GM18507 (cell line): ENCODE measurements at regions not wholly inside any gene's neighbourhood (a gene's known extent, or its start where the extent isn't known, plus 50 kb on each side); places are given as distances from the start of the nearest gene placed in this dataset.
"Not testable (repeated sequence)": the region's sequence is repeated elsewhere in the genome, so short reads cannot be mapped to it uniquely, and the experiment has no call there.

ENCODE experiments used
- DNase-seq: peaks from one replicate; pipeline ENCODE4 v3.0.0; 2011; ENCODE audit warnings: low read depth; ENCODE audit not compliant: insufficient read length; ENCODE audit errors: extremely low spot score
- FAIRE-seq: peaks from 2 replicates; lab custom pipeline; 2011; peaks lifted over from hg19 to GRCh38; lab: Jason Lieb, UNC

DNA sequence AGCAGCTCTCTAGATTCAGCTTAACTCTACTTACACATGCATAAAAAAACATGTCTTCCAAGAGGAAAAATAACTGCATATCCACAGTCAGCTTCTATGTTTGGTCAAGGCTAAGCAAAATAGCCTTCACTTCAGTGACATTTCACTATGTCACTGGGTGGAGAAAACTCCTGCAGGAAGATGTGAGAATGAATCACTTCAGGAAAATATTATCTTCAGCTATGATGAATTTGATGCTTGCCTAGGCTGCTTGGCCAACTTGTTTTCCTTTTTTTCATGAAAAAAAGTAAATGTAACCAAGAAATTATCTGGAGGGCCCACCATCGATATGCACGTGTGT lies 143.0 kb upstream of the ZNF608 start:
- FAIRE-seq (no peak), DNase-seq (no peak)

DNA sequence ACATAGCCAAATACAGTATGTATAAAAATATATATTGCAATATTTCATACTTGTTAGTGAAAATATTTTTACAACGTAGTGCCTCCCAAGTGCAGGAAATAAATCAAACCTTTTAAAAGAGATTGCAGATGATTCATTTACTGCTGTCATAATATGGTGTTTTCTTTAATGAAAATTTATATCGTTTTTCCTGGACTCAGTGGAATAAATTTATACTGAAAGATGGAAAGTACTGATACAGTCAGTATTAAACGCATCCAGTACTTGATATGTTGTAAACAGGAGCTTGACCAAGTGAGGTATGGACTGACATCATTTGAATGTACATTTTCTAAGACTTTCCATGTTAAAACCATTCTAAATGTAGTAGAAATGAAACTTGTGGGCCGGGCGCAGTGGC lies 143.4 kb upstream of the ZNF608 start:
- no peak for DNase-seq
- no peak for FAIRE-seq

DNA sequence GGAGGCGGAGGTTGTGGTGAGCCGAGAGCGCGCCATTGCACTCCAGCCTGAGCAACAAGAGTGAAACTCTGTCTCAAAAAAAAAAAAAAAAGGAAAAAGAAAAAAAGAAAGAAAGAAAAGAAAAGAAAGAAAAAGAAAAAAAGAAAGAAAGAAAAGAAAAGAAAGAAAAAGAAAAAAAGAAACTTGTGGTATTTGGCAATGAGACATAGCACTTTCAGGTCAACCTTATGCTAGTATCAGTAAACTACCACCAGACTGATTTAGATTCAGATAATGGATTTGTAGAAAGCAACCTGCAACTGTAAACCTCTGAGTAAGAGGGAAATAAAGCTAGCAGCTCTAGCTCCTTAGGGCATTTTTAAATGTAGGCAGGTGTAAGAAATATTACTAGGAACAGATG lies 144.0 kb upstream of the ZNF608 start:
- not testable (repeated sequence) for DNase-seq, FAIRE-seq

DNA sequence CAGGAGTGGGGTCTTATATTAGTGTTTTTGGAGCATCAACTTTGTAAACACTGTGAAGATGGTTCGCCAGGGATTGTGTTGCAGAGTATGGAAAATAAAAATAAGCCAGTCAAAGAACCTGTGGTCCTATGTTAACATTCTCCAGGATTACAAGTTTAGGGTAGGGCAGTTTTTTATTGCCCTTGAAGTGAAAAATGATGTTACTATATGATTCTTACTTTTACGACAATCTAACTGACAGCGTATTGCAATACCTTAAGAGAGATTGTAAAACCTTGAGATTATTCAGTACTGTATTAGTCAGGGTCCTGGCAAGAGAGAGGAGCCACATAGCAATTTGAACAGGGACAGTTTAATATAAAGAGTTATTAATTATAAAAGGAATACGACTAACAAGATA lies 144.7 kb upstream of the ZNF608 start:
- no peak for FAIRE-seq
- no peak for DNase-seq

DNA sequence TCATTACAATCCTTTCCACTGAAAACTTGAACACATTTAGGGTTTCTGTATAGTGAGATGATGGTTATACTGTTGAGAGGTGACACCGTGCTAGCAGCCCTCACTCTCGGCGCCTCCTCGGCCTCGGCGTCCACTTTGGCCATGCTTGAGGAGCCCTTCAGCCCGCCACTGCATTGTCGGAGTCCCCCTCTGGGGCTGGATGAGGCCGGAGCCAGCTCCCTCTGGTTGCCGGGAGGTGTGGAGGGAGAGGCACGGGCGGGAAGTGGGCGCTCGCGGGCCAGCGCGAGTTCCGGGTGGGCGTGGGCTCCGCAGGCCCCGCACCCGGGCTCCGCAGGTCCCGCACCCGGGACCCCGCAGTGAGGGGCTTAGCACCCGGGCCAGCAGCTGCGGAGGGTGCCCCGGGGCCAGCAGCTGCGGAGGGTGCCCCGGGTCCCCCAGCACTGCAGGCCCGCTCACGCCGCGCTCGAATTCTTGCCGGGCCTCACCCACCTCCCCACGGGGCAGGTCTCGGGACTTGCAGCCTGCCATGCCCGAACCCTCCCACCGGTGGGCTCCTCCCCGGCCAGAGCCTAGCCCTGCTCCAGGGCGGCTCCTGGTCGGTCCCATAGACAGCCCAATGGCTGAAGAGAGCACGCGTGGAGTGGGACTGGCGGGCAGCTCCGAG lies 145.9 kb upstream of the ZNF608 start:
- FAIRE-seq (no peak), DNase-seq (no peak)

DNA sequence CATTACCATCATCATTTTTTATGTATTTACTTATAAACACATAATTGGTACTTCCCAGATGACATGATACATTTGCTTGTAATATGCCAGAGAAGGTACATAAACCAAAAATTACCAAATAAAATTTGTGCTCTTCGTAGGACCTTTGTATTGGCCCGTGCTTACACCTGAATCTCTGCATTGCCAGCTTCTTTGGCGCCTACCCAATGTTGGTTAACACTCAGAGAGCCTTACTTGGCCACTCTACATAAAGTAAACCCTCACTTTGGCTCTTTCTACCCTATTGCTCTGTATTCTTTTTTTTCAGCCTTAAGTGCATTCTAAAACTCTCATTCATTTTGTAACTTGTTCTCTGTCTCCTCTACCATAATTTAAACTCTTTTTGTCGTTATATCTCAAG lies 148.1 kb upstream of the ZNF608 start:
- DNase-seq = no peak
- FAIRE-seq = no peak

DNA sequence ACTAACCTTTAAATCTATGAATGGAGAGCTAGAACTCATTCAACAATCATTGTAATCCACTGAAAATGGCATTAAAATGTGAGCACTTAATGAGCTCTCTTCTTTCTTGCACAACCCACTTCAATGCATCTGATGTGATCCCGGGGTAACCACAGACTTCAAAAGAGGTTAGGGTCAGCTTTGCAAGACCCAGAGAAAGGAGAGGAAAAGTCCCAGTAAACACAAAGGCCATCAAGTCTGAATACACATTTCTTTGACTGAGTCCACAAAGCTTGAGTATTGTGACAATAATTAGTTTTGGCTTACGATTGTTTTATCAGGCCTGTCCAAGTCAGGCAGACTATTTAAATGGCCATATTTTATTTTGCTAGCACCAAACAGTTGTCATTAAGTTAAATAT lies 148.8 kb upstream of the ZNF608 start:
- no peak for FAIRE-seq
- no peak for DNase-seq

DNA sequence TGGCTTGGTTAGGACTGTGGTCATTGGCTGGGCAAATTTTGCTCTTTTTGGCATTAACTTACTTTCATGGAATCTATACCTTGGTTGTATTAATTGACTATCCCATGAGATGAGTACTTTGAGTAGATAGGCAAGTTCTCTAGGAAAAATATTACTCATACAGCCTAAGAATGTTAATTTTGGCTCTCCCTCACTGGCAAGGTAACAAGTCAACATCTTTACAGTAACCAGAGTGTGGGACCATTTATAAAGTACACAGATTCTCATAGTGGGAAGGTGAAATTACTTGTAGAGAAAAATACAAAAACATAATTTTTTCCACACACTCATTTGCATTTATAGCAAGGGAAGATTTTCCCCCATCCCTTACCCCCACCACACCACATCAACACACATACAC lies 154.6 kb upstream of the ZNF608 start:
- DNase-seq = no peak
- peak; percentile 46 for FAIRE-seq

DNA sequence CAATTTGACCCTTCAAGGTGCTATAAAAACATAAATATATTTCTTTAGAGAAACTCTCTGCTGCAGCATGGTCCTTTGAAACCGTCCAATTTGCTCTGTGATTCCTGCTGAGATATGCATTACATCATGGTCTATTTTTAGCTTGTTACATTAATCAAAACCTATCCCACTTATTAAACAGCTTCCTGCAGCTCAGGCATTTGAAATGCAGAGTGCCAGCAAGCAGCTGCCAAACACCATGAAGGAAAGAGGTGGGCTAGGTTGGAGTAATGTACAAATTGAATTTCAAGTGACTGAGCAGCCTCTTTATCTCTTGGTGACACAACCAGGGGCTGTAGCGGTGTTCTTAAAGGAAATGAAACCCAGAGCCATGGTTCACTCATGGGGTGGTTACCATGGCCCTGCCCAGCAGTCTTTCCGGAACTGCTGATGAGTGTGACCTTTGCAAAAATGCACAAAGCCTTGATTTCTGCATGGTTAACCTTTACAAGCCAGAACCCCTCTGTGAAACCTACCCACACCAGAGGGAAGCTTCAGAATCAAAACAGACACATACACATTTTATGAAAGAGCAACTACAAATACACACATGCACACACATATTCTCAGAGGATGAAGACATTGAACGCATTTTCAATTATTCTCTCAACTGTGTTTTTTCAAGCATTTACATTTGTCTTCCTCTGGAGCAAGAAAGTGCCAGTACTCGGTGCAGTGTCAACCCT lies 155.8 kb upstream of the ZNF608 start:
- no peak for DNase-seq
- FAIRE-seq = peak; percentile 99

DNA sequence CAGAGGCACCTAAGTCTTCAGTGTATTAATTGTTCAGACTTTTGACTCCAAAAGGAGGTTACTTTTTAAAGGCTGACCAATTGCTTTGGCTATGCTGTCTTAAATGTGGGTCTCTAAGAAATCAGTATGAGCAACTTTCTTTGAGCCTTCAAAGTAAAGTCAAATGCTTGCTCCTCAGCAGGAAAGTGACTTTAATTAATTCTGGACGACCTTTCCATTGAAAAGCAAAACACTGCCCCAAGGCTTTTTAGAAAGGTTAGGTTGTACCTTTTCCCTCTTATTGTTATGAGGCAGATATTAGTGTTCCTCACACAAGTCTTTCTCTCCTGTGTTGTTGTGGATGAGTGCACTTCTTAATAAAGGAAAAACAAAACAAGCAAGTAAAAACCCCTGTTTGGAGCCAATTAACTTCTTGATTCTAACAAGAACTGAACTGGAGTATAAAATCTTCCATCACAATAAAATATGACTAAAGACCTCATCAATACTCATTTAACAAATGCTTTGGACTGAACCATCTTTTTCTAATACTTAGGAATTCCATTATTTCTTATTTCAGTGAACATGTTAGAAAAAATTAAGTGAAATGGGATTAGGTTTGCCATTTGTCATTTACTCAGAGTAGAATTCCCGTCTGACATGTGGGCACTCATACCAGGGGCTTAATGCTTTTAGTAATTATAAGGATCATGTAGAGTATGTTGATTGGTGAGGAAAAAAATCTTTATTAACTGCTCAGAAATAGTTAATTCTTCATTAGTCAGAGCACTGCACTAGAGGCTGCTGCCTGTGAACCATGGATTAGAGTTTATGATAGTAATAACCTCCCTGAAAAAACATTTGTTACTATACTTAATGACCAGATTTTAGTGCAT lies 159.1 kb upstream of the ZNF608 start:
- DNase-seq = no peak
- FAIRE-seq = no peak

DNA sequence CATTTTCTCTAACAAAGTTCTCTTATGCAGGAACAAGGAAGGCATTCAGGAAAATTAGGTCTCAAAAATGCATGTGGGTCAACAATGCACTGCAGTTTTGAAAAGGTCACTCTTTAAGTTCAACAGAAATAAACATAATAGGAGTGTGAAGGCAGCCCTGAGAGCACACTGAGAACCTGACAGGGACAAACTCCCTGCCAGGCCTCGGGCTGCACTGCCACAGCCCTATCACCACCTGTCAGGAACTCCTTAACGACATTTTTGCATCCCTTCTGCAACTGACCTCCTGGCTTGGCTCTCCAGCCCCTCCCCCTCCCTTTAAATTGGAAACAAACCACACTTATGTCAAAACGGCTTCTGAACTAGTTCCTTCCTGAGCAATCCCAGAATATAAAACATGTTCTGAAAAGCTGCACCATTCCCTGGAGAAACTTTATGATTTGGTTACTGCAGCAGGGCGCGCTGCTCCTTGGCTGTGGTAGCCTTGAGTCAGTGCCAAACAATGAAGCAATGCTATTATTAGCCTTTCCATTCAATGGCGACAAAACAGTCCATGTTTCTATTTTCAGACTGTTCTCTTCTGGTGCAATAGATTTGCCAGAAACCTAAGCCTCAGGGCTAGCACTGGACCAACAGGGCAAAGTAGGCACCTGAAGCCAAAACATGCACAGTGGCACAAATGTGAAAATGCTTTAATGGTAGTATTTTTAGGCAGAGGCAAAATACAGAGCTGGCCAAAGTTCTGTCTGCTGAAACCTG lies 160.1 kb upstream of the ZNF608 start:
- FAIRE-seq (no peak), DNase-seq (no peak)

DNA sequence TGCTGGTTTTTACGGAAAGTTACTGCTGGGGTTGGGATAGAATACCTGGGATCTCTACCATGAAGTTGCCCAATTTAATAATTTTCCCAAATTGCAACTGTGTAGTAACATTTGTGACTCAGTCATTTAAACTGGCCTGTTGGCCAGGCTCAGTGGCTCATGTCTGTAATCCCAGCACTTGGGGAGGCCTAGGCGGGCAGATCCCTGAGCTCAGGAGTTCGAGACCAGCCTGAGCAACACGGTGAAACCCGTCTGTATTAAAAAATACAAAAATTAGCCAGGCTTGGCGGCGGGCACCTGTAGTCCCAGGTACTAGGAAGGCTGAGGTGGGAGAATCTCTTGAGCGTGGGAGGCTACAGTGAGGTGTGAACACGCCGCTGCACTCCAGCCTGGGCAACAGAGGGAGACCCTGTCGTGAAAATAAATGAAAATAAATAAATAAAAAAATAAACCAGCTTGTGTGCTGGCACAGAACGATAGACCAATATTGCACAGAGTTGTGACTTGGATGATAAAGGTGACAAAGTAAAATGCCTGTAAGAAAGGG lies 160.7 kb upstream of the ZNF608 start:
- DNase-seq = no peak
- FAIRE-seq = no peak

DNA sequence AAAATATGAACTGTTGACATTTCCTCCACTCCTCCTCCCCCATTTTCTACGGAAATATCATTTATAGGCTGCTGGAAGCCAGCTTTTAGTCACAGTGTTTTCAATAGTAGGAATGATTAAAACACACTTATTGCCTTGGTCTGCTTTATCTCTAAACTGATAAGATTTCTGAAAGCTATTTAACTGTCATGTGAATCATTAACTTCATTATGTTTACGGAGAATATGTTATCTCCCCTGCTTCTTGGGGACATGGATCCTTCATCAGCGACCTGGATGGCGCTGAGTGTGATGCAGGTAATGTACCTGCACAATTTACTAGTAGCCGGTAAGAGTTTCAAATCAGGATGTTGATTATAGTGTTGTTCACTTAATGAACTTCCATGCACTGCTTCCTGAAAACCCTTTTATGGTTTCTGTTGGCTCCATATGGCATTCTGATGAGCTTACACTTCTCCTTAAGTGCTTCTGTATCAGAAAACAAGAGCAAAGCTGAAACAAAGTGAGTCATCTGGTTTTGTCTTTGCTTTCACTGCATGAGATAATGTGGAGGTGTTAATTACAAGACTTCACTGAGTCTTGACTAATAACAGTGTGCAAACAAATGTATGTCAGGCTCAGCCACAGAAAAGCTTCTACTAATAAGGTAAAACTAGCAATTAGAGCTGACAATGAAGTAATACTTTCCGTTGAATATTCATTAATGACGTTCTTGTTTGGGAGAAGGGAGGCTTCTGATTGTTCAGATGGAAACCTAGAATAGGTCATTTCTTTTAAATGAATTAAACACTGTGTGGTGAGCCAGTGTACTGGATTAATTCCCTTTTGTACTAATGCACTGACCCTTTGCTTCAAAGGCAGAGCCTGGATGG lies 162.4 kb upstream of the ZNF608 start:
- DNase-seq (no peak), FAIRE-seq (peak; percentile 78)

DNA sequence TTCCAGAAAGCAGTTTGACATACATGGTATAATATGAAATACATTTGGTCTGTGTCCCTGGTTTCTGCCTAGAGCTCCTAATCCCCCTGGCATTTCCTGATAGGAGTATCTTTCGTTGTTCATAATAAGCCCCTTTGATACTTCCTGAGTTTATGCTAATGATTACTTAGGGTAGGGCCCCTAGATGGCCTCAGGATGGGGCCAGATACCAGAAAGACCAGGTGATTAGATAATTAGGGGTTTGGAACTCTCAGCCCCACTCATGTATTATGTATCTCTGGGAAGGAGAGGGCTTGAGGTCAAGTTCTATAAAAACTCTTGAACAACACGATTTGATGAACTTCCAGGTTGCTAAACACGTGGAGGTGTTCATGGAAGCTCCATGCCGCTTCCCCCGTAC lies 163.3 kb upstream of the ZNF608 start:
- FAIRE-seq (no peak), DNase-seq (no peak)

DNA sequence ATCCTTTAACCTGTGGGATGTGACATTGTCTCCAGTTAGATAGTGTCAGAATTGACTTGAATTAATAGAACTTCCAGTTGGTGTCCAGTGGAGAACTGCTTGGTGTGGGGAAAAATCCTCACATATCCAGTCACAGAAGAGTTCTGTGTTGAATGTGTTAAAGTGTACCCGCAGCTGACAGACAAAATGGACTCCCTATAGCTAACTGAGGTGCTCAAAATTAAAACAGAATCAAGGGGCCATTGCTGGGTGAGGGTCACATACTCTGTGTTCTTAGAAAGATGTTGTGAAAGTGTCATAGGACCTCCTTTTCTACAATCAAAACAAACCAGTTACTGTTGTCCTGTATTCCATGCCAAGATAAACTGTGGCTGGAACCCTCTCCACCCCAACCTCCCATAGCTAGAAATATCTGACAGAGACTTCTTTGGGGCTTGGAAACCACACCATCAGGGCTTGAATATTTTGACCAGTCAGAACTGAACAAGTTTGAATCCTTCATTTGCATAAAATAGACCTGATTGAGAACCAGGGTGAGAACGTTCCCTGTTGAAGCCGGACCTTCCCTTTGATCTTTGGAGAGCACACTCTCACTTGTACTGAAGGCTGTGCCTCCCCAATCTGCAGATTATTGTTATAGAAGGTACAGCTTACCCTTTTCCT lies 164.0 kb upstream of the ZNF608 start:
- FAIRE-seq = peak; percentile 52

DNA sequence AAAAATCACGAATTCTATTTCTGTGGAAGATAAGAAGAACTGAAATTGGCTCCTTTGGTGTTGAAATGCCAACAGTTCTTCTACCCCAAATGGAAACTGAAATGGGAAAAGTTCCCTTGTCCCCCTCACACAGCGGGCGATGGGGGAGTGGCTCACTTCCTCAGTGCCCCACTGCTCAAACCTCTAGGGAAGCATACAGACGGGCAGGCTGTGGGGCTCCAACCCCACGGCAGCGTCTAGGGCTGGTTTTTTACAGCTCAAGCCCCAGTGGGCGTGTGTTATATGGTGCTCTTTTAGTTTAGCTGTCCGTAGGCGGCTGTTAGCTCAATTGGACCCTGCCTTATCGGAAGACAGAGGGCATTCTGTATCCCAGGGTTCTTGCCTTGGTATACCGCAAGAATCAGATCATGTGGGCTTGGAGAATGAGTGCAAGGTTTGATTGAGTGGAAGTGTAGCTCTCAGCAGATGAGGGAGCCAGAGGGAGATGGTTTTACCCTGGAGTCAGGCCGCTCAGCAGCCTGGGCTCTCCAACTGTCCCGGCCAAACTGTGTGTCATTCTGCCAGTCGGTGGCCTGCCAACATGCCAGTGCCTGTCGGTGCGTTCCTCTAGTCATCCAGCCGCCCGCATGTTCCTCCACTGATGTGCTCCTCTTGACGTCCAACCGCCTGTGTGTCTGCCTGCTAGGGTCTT lies 166.3 kb upstream of the ZNF608 start:
- peak; percentile 60 for FAIRE-seq
- DNase-seq = no peak

More for the DNA sequence above, 164.0 kb upstream of the ZNF608 start:
- no peak for DNase-seq

DNA sequence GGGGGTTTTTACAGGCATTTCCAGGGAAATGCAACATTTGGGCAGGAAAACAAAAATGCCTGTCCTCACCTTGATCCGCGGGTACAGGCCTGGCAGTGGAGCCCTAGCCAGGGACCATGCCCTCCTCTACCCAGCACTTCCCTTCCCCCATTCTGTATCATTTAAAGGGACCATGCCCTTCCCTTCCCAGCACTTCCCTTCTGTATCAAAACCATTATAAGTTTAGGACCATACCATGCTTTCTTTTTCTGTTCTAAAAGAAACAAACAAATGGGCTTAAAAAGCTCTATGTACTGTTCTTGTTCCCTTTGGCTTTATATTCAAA lies 166.9 kb upstream of the ZNF608 start:
- DNase-seq (no peak), FAIRE-seq (no peak)

DNA sequence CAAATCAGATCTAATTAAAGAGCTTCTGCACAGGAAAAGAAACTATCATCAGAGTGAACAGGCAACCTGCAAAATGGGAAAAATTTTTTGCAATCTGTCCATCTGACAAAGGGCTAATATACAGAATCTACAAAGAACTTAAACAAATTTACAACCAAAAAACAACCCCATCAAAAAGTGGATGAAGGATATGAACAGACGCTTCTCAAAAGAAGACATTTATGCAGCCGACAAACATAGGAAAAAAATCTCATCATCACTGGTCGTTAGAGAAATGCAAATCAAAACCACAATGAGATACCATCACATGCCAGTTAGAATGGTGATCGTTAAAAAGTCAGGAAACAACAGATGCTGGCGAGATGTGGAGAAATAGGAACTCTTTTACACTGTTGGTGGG lies 169.9 kb upstream of the ZNF608 start:
- not testable (repeated sequence) for DNase-seq, FAIRE-seq
